SK-N-SH treated with all-trans-retinoic acid at 6 μM for 48 hours (cell line): ENCODE measurements at regions not wholly inside any gene's neighbourhood (a gene's known extent, or its start where the extent isn't known, plus 50 kb on each side); places are given as distances from the start of the nearest gene placed in this dataset.

Source experiments
- ATAC-seq: fragments of 200-7000 bp; cut with Tn5 transposase; 3 replicates; pipeline ENCODE4 v1.9.1; 2020; ENCODE audit warnings: mild to moderate bottlenecking, moderate library complexity
- BACH2 ChIP-seq: fragments of 250-450 bp; sonication (Bioruptor Pico); IDR thresholded peaks from 2 replicates; pipeline ENCODE4 v1.9.0; 2021; ENCODE audit warnings: mild to moderate bottlenecking, borderline replicate concordance
- CSDC2 ChIP-seq: fragments of 250-450 bp; sonication (Bioruptor Pico); IDR thresholded peaks from 2 replicates; pipeline ENCODE4 v1.5.0; 2020; ENCODE audit warnings: mild to moderate bottlenecking, moderate library complexity
- GLIS3 ChIP-seq: fragments of 250-450 bp; sonication (Bioruptor Pico); IDR thresholded peaks from 2 replicates; pipeline ENCODE4 v1.5.0; 2020; ENCODE audit warnings: mild to moderate bottlenecking, moderate library complexity
- ISL1 ChIP-seq: fragments of 250-450 bp; sonication (Bioruptor Pico); IDR thresholded peaks from 2 replicates; pipeline ENCODE4 v2.1.2; 2022; ENCODE audit warnings: mild to moderate bottlenecking, moderate library complexity
- OSR1 ChIP-seq: fragments of 250-450 bp; sonication (Bioruptor Pico); IDR thresholded peaks from 2 replicates; pipeline ENCODE4 v1.8.0; 2022; ENCODE audit warnings: moderate library complexity, mild to moderate bottlenecking, inconsistent platforms
- POU6F1 ChIP-seq: fragments of 250-450 bp; sonication (Bioruptor Pico); IDR thresholded peaks from 2 replicates; pipeline ENCODE4 v1.8.0; 2021; ENCODE audit warnings: low read depth, mild to moderate bottlenecking, moderate library complexity, borderline replicate concordance
- PPARA ChIP-seq: fragments of 250-450 bp; sonication (Bioruptor Pico); IDR thresholded peaks from 2 replicates; pipeline ENCODE4 v1.5.0; 2020; ENCODE audit warnings: mild to moderate bottlenecking, borderline replicate concordance
- SNAI2 ChIP-seq: fragments of 250-450 bp; sonication (Bioruptor Pico); IDR thresholded peaks from 2 replicates; pipeline ENCODE4 v1.5.0; 2020; ENCODE audit warnings: mild to moderate bottlenecking, moderate library complexity
- TCF4 ChIP-seq: fragments of 250-450 bp; sonication (Bioruptor Pico); IDR thresholded peaks from 2 replicates; pipeline ENCODE4 v1.8.0; 2021; ENCODE audit warnings: mild to moderate bottlenecking, moderate library complexity, borderline replicate concordance
- TOX ChIP-seq: fragments of 250-450 bp; sonication (Bioruptor Pico); IDR thresholded peaks from 2 replicates; pipeline ENCODE4 v1.8.0; 2021; ENCODE audit warnings: mild to moderate bottlenecking, moderate library complexity, borderline replicate concordance
- TSHZ2 ChIP-seq: fragments of 250-450 bp; sonication (Bioruptor Pico); IDR thresholded peaks from 2 replicates; pipeline ENCODE4 v1.5.0; 2020; ENCODE audit warnings: mild to moderate bottlenecking, moderate library complexity
- ZC3H10 ChIP-seq: fragments of 250-450 bp; sonication (Bioruptor Pico); IDR thresholded peaks from 2 replicates; pipeline ENCODE4 v1.5.1; 2021; ENCODE audit warnings: mild to moderate bottlenecking, moderate library complexity
- ZFP3 ChIP-seq: fragments of 250-450 bp; sonication (Bioruptor Pico); IDR thresholded peaks from 2 replicates; pipeline ENCODE4 v1.5.0; 2020; ENCODE audit warnings: mild to moderate bottlenecking, moderate library complexity
- ZFP30 ChIP-seq: fragments of 450-650 bp; formaldehyde crosslinking; IDR thresholded peaks from 2 replicates; pipeline ENCODE4 v1.5.0; 2022; ENCODE audit warnings: mild to moderate bottlenecking, moderate library complexity
- ZNF565 ChIP-seq: fragments of 450-650 bp; formaldehyde crosslinking; conservative IDR thresholded peaks from 2 replicates; pipeline ENCODE4 v1.5.0; 2020; ENCODE audit warnings: low read depth, mild to moderate bottlenecking, moderate library complexity
- ZNF70 ChIP-seq: fragments of 450-650 bp; formaldehyde crosslinking; IDR thresholded peaks from 2 replicates; pipeline ENCODE4 v1.5.0; 2020; ENCODE audit warnings: mild to moderate bottlenecking, moderate library complexity
- ZNF8 ChIP-seq: fragments of 450-650 bp; formaldehyde crosslinking; IDR thresholded peaks from 2 replicates; pipeline ENCODE4 v1.5.0; 2020; ENCODE audit warnings: mild to moderate bottlenecking, moderate library complexity
- TF ChIP-seq, protein P1 (sequence below): fragments of 250-450 bp; sonication (Bioruptor Pico); IDR thresholded peaks from 2 replicates; pipeline ENCODE4 v1.8.0; 2020; ENCODE audit warnings: mild to moderate bottlenecking, moderate library complexity, borderline replicate concordance
- TF ChIP-seq, protein P2 (sequence below): fragments of 250-450 bp; sonication (Bioruptor Pico); IDR thresholded peaks from 2 replicates; pipeline ENCODE4 v1.5.1; 2021; ENCODE audit warnings: mild to moderate bottlenecking, moderate library complexity
- TF ChIP-seq, protein P3 (sequence below): fragments of 250-450 bp; sonication (Bioruptor Pico); IDR thresholded peaks from 2 replicates; pipeline ENCODE4 v1.5.1; 2020; ENCODE audit warnings: low read depth, mild to moderate bottlenecking, moderate library complexity

DNA sequence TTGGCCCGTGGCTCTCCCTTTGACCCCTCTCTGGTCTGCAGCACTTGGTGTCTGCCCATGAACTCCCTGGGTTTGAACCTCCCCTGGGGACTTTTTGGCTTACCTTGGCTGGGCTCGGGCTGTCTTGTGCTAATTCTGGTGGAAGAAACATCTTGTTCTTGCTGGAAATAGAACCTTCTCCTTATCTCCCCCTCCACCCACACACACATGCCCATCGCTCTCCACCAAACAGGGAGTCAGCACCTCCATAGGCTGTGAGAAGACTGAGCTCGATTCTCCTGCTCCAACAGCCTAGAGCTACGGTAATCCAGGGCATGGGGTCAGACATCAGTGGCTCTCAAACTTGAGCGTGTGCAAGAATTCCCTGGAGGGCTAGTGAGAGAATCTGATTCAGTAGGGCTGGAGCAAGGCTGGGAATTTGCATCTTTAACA is 114.4 kb upstream of the SLC22A23 start:
- TF ChIP-seq GLIS3 (CRISPR knock-in tag) (no peak), ISL1 (CRISPR knock-in tag) (no peak), ZNF8 (CRISPR knock-in tag) (no peak), ZFP30 (no peak)
- ATAC-seq = no peak

- TF ChIP-seq CSDC2 (CRISPR knock-in tag) (no peak), SNAI2 (CRISPR knock-in tag) (no peak), ISL1 (CRISPR knock-in tag) (no peak), ZNF8 (CRISPR knock-in tag) (no peak), ZNF70 (CRISPR knock-in tag) (no peak), BACH2 (CRISPR knock-in tag) (no peak), ZC3H10 (no peak), ZNF565 (CRISPR knock-in tag) (no peak), TSHZ2 (CRISPR knock-in tag) (no peak), PPARA (no peak), ZFP30 (no peak), OSR1 (CRISPR knock-in tag) (no peak), GLIS3 (CRISPR knock-in tag) (no peak)
- TF ChIP-seq, protein P1, sequence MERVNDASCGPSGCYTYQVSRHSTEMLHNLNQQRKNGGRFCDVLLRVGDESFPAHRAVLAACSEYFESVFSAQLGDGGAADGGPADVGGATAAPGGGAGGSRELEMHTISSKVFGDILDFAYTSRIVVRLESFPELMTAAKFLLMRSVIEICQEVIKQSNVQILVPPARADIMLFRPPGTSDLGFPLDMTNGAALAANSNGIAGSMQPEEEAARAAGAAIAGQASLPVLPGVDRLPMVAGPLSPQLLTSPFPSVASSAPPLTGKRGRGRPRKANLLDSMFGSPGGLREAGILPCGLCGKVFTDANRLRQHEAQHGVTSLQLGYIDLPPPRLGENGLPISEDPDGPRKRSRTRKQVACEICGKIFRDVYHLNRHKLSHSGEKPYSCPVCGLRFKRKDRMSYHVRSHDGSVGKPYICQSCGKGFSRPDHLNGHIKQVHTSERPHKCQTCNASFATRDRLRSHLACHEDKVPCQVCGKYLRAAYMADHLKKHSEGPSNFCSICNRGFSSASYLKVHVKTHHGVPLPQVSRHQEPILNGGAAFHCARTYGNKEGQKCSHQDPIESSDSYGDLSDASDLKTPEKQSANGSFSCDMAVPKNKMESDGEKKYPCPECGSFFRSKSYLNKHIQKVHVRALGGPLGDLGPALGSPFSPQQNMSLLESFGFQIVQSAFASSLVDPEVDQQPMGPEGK (CRISPR knock-in tag) = no peak
- TF ChIP-seq, protein P2, sequence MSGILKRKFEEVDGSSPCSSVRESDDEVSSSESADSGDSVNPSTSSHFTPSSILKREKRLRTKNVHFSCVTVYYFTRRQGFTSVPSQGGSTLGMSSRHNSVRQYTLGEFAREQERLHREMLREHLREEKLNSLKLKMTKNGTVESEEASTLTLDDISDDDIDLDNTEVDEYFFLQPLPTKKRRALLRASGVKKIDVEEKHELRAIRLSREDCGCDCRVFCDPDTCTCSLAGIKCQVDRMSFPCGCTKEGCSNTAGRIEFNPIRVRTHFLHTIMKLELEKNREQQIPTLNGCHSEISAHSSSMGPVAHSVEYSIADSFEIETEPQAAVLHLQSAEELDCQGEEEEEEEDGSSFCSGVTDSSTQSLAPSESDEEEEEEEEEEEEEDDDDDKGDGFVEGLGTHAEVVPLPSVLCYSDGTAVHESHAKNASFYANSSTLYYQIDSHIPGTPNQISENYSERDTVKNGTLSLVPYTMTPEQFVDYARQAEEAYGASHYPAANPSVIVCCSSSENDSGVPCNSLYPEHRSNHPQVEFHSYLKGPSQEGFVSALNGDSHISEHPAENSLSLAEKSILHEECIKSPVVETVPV = no peak
- TF ChIP-seq, protein P3, sequence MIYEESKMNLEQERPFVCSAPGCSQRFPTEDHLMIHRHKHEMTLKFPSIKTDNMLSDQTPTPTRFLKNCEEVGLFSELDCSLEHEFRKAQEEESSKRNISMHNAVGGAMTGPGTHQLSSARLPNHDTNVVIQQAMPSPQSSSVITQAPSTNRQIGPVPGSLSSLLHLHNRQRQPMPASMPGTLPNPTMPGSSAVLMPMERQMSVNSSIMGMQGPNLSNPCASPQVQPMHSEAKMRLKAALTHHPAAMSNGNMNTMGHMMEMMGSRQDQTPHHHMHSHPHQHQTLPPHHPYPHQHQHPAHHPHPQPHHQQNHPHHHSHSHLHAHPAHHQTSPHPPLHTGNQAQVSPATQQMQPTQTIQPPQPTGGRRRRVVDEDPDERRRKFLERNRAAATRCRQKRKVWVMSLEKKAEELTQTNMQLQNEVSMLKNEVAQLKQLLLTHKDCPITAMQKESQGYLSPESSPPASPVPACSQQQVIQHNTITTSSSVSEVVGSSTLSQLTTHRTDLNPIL (CRISPR knock-in tag) = no peak
- no peak for ATAC-seq
Observed at GRCh38 chr6:3569816-3570215, 113.0 kb upstream of the SLC22A23 start.

DNA sequence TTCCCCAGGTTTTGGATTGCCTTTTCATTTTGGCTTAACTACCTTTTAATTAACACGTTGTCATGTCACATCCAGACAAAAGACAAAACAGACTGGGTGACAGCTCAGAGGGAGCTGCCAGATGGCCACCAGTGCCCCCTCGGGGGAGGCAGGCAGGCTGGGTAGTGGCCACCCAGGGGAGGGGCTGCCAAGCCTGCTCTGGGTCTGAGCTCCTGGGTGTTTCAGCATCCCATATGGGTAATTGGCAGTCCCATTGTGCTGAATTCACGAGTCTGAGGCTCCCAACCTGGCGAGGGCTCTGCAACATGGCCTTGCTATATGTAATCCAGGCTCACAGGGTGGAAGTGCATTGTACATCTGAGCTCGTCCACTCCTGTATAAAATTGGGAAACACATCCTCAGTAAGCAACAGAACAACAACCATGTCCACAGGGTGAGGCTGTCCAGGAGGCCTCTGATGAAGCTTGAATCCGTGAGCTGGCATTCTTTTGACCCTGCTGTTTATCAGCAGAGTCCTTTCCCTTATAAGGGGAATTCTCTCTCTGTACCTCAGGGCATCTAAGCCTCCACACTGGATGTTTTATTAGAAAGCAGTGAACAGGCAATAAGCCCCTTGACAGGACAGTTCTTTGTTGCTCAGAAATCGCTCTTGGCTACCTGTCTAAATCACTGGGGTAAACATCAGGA is 111.7 kb upstream of the SLC22A23 start:
- no peak for ATAC-seq
- TF ChIP-seq POU6F1 = no peak

GRCh38 chr6:3566812-3567211 is 110.0 kb upstream of the SLC22A23 start:
- TF ChIP-seq, protein P2 = no peak
- TF ChIP-seq ISL1 (CRISPR knock-in tag) (no peak), TCF4 (CRISPR knock-in tag) (no peak), TOX (CRISPR knock-in tag) (no peak), ZFP3 (no peak), BACH2 (CRISPR knock-in tag) (no peak), ZNF565 (CRISPR knock-in tag) (no peak)
- ATAC-seq = no peak
